Endodermal cell (in vitro differentiated cells): ENCODE measurements at regions not wholly inside any gene's neighbourhood (a gene's known extent, or its start where the extent isn't known, plus 50 kb on each side); places are given as distances from the start of the nearest gene placed in this dataset.

ENCODE experiments used
- DNase-seq: peaks from one replicate; pipeline ENCODE4 v3.0.0-alpha.2; 2017
- H3K27ac ChIP-seq: 2 replicates; pipeline ENCODE4 v1.5.1; 2013; ENCODE audit warnings: mild to moderate bottlenecking, low read depth, low read length, moderate library complexity
- H3K27me3 ChIP-seq: 2 replicates; pipeline ENCODE4 v1.6.1; 2013; ENCODE audit warnings: mild to moderate bottlenecking, low read length, moderate library complexity; ENCODE audit not compliant: insufficient read depth, control insufficient read depth, poor library complexity, severe bottlenecking
- H3K36me3 ChIP-seq: 2 replicates; pipeline ENCODE4 v1.7.0; 2013; ENCODE audit warnings: mild to moderate bottlenecking, low read length, moderate library complexity; ENCODE audit not compliant: control insufficient read depth, insufficient read depth
- H3K4me1 ChIP-seq: one replicate; pipeline ENCODE4 v1.7.0; 2013; ENCODE audit warnings: low read length; ENCODE audit not compliant: control insufficient read depth, insufficient read depth
- H3K4me3 ChIP-seq: 2 replicates; pipeline ENCODE4 v1.5.1; 2013; ENCODE audit warnings: mild to moderate bottlenecking, low read length, moderate library complexity
- H3K9ac ChIP-seq: 2 replicates; pipeline ENCODE4 v1.6.1; 2013; ENCODE audit warnings: mild to moderate bottlenecking, low read length, moderate library complexity; ENCODE audit not compliant: poor library complexity, severe bottlenecking; ENCODE audit errors: extremely low read depth
- H3K9me3 ChIP-seq: 2 replicates; pipeline ENCODE4 v1.6.1; 2013; ENCODE audit warnings: mild to moderate bottlenecking, low read length, moderate library complexity; ENCODE audit not compliant: control insufficient read depth
- H3K27ac Mint-ChIP-seq: 2 replicates; pipeline ENCODE4 v1.8.0; 2020; ENCODE audit warnings: mixed read lengths
- H3K27me3 Mint-ChIP-seq: 2 replicates; pipeline ENCODE4 v1.8.0; 2021; ENCODE audit warnings: mild to moderate bottlenecking, mixed read lengths; ENCODE audit not compliant: insufficient read depth
- H3K36me3 Mint-ChIP-seq: 2 replicates; pipeline ENCODE4 v1.8.0; 2020; ENCODE audit warnings: low read depth, mixed read lengths
- H3K4me1 Mint-ChIP-seq: 2 replicates; pipeline ENCODE4 v1.8.0; 2020; ENCODE audit warnings: mixed read lengths
- H3K4me3 Mint-ChIP-seq: 2 replicates; pipeline ENCODE4 v1.8.0; 2020; ENCODE audit warnings: mild to moderate bottlenecking, moderate library complexity, mixed read lengths
- H3K9me3 Mint-ChIP-seq: 2 replicates; pipeline ENCODE4 v1.8.0; 2020; ENCODE audit warnings: mild to moderate bottlenecking, mixed read lengths
- WGBS, 2 experiments: methylation state at CpG; one replicate each; pipeline versions ENCODE4 v1.1.5 to v1.1.7; 2013; ENCODE audit warnings: missing lambda C conversion rate in 2 of 2, mixed read lengths in 1 of 2; ENCODE audit not compliant: insufficient coverage in 1 of 2, insufficient read length in 1 of 2; 5-methylcytosine and 5-hydroxymethylcytosine counted together
- TF ChIP-seq, protein P1 (sequence below): fragments of 200-600 bp; sonication (generic); conservative IDR thresholded peaks from 2 replicates; pipeline ENCODE4 v1.5.0; 2021; ENCODE audit warnings: antibody characterized with exemption, mild to moderate bottlenecking

DNA sequence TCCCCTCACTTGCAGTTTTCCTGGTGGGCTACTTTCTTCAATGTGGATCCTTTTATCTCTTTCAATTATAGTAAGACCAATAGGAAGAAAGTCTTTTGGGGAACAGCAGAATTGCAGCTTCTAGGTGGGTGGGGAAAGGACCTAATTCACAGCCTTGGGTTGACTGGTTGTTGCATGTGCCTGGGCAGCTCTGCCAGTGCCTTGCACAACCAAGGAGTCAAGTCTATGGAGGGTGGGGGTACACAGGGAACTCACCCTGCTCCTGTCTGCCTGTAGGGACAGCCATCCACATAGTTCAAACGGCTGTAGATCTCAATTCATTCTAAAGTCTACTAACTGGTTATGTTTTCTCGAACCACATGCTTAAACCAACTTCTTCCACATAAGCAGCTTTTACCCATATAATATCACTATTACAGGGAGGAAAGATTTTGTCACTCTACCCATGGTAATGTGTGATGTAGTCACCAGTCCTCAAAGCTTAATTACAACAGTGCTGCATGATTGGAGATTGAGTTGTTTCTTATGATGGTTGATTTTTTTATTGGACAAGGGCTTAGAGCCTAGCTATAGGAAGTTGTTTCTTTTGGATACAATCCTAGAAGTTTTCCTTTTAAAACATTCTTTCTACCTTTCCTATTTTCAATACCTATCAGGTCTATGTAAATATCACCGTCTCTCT is 117.7 kb upstream of the FRMD6 start:
- Mint-ChIP-seq H3K4me1 (peaks cover under 1% of the 10 kb centered on the region), H3K4me3 (no peak overlapping the region), H3K27ac (no peak overlapping the region), H3K9me3 (peaks cover 7% of the 10 kb centered on the region), H3K36me3 (no peaks in the 10 kb centered on the region), H3K27me3 (no peaks in the 10 kb centered on the region)
- Histone ChIP-seq H3K4me3 (no peak overlapping the region), H3K4me1 (peaks cover 5% of the 10 kb centered on the region), H3K27me3 (no peaks in the 10 kb centered on the region), H3K9ac (no peak overlapping the region), H3K9me3 (peaks cover 7% of the 10 kb centered on the region), H3K36me3 (no peaks in the 10 kb centered on the region), H3K27ac (no peak overlapping the region)
- 80 to 92% methylated on average over 1 to 3 of the region's 3 CpGs for WGBS, 2 experiments
- TF ChIP-seq, protein P1, sequence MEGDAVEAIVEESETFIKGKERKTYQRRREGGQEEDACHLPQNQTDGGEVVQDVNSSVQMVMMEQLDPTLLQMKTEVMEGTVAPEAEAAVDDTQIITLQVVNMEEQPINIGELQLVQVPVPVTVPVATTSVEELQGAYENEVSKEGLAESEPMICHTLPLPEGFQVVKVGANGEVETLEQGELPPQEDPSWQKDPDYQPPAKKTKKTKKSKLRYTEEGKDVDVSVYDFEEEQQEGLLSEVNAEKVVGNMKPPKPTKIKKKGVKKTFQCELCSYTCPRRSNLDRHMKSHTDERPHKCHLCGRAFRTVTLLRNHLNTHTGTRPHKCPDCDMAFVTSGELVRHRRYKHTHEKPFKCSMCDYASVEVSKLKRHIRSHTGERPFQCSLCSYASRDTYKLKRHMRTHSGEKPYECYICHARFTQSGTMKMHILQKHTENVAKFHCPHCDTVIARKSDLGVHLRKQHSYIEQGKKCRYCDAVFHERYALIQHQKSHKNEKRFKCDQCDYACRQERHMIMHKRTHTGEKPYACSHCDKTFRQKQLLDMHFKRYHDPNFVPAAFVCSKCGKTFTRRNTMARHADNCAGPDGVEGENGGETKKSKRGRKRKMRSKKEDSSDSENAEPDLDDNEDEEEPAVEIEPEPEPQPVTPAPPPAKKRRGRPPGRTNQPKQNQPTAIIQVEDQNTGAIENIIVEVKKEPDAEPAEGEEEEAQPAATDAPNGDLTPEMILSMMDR: no peak
- DNase-seq: no peak

DNA sequence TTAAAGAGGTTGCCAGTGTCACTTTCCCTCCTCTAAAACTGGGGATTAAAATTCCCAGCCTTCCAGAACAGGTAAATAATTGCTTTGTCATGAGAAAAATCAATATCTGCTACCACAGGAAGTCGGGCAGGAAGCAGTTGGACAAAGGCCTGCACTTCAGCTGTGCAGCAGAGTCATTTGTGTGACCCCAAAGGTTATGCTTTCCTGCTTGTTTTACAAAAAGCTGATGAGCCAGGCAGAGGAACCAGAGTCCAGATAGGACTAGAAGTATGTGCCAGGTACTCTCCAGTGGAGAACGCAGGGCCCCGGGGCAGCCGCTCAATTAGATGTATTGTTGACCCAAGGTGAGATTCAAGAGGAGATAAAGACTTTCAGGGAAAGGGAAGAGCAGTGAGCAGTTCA is 117.1 kb upstream of the FRMD6 start:
- Histone ChIP-seq H3K4me3 (no peak overlapping the region), H3K27ac (no peak overlapping the region), H3K36me3 (no peaks in the 10 kb centered on the region), H3K9me3 (peaks cover 7% of the 10 kb centered on the region), H3K4me1 (peaks cover 1% of the 10 kb centered on the region), H3K27me3 (no peaks in the 10 kb centered on the region), H3K9ac (no peak overlapping the region)
- no peak overlapping the region for H3K4me3 Mint-ChIP-seq
- TF ChIP-seq, protein P1: no peak
- no peaks in the 10 kb centered on the region for H3K4me1 Mint-ChIP-seq
- H3K36me3 Mint-ChIP-seq: no peaks in the 10 kb centered on the region
- H3K27ac Mint-ChIP-seq: no peak overlapping the region
- peaks cover 7% of the 10 kb centered on the region for H3K9me3 Mint-ChIP-seq
- no peak for DNase-seq
- 93 to 98% methylated on average over 4 of the region's 4 CpGs for WGBS, 2 experiments
- H3K27me3 Mint-ChIP-seq: no peaks in the 10 kb centered on the region

DNA sequence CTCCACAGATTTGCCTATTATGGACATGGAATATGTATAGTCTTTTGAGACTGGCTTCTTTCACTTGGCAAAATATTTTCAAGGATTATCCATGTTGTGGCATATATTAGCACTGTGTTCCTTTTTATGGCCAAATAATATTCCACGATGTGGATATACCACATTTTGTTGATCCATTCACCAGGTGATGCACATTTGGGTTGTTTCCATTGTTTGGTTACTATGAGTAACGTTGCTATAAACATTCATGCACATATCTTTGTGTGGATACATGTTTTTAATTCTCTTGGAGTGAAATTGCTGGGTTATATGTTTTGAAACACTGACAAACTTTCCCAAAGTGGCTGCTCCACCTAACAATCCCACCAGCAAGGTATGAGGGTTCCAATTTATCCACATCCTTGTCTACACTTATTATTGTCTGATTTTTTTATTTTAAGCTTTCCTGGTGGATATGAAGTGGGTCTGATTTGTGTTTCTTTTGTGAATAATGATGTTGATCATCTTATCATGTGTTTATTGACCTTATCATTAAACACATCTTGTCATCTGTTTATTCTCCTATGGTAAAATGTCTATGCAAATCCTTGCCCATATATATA is 116.2 kb upstream of the FRMD6 start:
- no peaks in the 10 kb centered on the region for H3K4me1 Mint-ChIP-seq
- TF ChIP-seq, protein P1: no peak
- peaks cover 7% of the 10 kb centered on the region for H3K9me3 ChIP-seq
- H3K4me1 ChIP-seq: no peaks in the 10 kb centered on the region
- H3K9ac ChIP-seq: no peak overlapping the region
- no peaks in the 10 kb centered on the region for H3K27me3 ChIP-seq
- H3K27ac ChIP-seq: no peak overlapping the region
- H3K36me3 Mint-ChIP-seq: no peaks in the 10 kb centered on the region
- no peak overlapping the region for H3K27ac Mint-ChIP-seq
- 83 to 100% methylated on average over 1 to 2 of the region's 2 CpGs for WGBS, 2 experiments
- peaks cover 7% of the 10 kb centered on the region for H3K9me3 Mint-ChIP-seq
- no peak overlapping the region for H3K4me3 Mint-ChIP-seq
- no peaks in the 10 kb centered on the region for H3K27me3 Mint-ChIP-seq
- no peak for DNase-seq
- H3K4me3 ChIP-seq: peak overlapping the region; percentile 59
- no peaks in the 10 kb centered on the region for H3K36me3 ChIP-seq
